ENCODE measurements at regions not wholly inside any gene's neighbourhood (a gene's known extent, or its start where the extent isn't known, plus 50 kb on each side); places are given as distances from the start of the nearest gene placed in this dataset.

GRCh38 chr2:797556-797955 lies 120.3 kb upstream of the TMEM18 start:
- no peak for DNase-seq (ENCODE audit: low read depth)
- TF ChIP-seq, protein P1, sequence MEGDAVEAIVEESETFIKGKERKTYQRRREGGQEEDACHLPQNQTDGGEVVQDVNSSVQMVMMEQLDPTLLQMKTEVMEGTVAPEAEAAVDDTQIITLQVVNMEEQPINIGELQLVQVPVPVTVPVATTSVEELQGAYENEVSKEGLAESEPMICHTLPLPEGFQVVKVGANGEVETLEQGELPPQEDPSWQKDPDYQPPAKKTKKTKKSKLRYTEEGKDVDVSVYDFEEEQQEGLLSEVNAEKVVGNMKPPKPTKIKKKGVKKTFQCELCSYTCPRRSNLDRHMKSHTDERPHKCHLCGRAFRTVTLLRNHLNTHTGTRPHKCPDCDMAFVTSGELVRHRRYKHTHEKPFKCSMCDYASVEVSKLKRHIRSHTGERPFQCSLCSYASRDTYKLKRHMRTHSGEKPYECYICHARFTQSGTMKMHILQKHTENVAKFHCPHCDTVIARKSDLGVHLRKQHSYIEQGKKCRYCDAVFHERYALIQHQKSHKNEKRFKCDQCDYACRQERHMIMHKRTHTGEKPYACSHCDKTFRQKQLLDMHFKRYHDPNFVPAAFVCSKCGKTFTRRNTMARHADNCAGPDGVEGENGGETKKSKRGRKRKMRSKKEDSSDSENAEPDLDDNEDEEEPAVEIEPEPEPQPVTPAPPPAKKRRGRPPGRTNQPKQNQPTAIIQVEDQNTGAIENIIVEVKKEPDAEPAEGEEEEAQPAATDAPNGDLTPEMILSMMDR (conservative IDR thresholded peaks at IDR 0.05; ENCODE audit: low read depth, low read length), result no peak
- H3K4me3 ChIP-seq (ENCODE audit: low read depth, low read length), result no peak overlapping the region

DNA sequence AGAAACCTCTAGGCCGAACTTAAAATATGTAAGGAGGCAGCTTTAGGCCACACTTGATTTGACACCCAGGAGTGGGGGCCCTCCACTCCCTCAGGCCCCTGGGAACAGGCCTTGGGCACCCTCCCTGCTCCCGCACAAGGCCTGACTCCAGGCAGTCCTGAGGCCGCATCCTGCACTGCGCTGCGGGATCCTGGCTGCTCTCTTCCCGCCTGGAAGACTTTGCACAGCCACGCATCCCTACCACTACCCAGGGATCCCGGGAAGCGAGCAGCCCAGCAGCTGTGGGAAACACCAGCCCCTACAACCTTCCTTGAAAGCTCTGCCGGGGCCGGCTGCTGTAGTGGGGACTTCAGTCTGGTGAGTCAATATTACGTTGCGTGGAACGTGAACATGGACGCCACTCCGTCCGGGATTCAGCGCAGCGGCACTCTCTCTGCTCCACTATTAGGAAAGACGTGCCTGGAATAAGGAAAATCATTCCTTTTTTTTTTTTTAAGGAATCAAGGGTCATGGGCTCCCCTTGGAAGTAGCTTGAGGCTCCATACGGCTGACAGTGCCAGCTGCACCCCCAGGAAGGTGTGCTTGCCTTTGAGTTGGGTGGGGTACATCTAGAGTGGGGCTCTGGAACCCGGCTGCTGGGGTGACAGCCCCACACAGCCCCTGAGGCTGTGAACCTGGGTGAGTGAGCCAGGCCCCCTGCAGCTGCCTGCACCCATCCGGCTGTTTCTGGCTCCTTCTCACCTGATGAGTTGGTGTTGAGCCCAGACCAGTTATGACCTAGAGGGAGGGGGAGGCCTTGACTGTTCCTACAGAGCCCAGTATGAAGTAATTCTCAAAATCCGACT lies 119.2 kb upstream of the TMEM18 start:
- DNase-seq (ENCODE audit: low read depth), result no peak
- no peak overlapping the region for H3K4me3 ChIP-seq (ENCODE audit: low read depth, low read length)
- TF ChIP-seq, protein P1 (conservative IDR thresholded peaks at IDR 0.05; ENCODE audit: low read depth, low read length), result no peak

- no peak for DNase-seq (ENCODE audit: low read depth)
- TF ChIP-seq, protein P1 (conservative IDR thresholded peaks at IDR 0.05; ENCODE audit: low read depth, low read length), result no peak
- H3K4me3 ChIP-seq (ENCODE audit: low read depth, low read length), result no peak overlapping the region
These were observed 118.4 kb upstream of the TMEM18 start for GRCh38 chr2:795531-796041.

DNA sequence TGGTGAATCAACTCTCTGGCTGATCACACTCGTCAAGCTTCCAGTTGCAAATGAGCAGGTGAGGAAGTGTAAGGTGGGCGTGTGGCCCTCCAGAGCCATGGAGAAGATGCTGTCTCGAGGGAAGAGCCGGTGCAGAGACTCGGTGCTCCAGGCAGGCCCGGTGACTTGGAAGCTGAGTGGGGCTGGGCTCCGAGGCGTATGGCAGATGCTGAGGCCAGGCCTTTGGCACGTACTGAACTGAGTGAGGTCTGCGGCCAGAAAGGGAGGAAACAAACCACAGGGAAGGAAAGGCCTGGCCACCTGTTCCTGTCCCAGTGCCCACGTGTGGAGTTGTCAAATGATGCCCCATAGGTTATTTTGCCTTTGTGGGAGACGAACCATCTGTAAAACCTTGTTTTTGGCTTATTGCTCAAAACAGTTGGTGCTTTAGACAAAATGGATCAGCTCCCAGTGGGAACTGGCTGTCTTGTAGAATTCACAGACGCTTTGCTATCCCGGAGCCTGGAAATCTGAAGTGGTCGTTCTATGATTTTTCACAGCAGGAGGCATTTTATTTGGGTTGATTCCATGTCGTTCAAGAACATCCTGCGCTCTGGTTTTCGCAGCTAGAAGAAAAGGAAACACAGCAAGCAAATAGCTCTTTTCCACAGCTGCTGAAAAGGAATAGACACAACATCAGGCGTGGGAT lies 117.5 kb upstream of the TMEM18 start:
- peak; percentile 3 for DNase-seq (ENCODE audit: low read depth)
- no peak overlapping the region for H3K4me3 ChIP-seq (ENCODE audit: low read depth, low read length)
- TF ChIP-seq, protein P1 (conservative IDR thresholded peaks at IDR 0.05; ENCODE audit: low read depth, low read length), result no peak

DNA sequence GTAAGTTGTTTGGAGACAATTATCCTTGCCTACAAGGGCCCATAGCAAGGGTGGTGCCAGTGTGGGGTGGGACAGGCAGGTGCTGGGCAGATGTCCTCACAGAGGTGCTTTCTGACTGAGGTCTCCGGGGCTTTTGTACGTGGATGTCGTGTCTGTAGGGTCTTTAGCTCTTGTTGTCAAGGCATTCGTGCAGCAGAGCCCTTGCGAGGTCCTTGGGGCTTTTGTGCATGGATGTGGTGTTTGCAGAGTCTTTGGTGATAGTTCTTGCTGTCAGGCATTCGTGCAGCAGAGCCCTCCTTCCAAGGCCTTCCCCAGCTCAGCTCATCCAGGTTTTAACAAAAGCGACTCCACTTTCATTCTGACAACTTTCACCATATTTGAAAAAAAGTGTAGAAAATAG lies 116.0 kb upstream of the TMEM18 start:
- H3K4me3 ChIP-seq (ENCODE audit: low read depth, low read length), result no peak overlapping the region
- TF ChIP-seq, protein P1 (conservative IDR thresholded peaks at IDR 0.05; ENCODE audit: low read depth, low read length), result no peak
- no peak for DNase-seq (ENCODE audit: low read depth)

DNA sequence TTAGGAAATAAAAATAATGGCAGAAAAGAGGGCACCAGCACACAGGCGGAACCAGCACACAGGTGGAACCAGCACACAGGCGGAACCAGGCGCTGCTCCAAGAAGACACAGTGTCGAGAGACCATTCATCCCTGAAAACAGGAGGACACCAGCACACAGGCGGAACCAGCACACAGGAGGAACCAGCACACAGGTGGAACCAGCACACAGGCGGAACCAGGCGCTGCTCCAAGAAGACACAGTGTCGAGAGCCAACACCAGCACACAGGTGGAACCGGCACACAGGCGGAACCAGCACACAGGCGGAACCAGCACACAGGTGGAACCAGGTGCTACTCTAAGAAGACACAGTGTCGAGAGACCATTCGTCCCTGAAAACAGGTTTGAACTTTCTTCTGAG lies 115.5 kb upstream of the TMEM18 start:
- H3K4me3 ChIP-seq (ENCODE audit: low read depth, low read length), result no peak overlapping the region
- DNase-seq (ENCODE audit: low read depth), result no peak
- TF ChIP-seq, protein P1 (conservative IDR thresholded peaks at IDR 0.05; ENCODE audit: low read depth, low read length), result no peak
